A549 (cell line): ENCODE measurements at regions not wholly inside any gene's neighbourhood (a gene's known extent, or its start where the extent isn't known, plus 50 kb on each side); places are given as distances from the start of the nearest gene placed in this dataset.

Source experiments
- ATAC-seq, 2 experiments: fragments of 200-7000 bp in 1 of 2; fragments of >200 bp in 1 of 2; cut with Nextera tagmentation in 1 of 2; cut with Tn5 transposase in 1 of 2; 3 replicates each; pipeline versions ENCODE4 v1.8.0 to v1.9.1; 2018 to 2020; ENCODE audit warnings: mild to moderate bottlenecking in 1 of 2, moderate library complexity in 1 of 2
- CTCF ChIA-PET: fragments of 300-600 bp; sonication (Branson Sonifier 250); formaldehyde crosslinking; extraction: SDS; loops from one replicate; lab custom pipeline; 2021; ENCODE audit warnings: antibody characterized with exemption, inconsistent platforms; lab: Yijun Ruan, JAX
- POLR2A ChIA-PET: fragments of 350-600 bp; formaldehyde crosslinking; extraction: SDS; loops from one replicate; lab custom pipeline; 2021; ENCODE audit warnings: antibody characterized with exemption, inconsistent platforms; lab: Yijun Ruan, JAX
- DNase-seq, 2 experiments: peaks; one replicate each; pipeline versions ENCODE4 v3.0.0 to v3.0.0-alpha.2; 2011 to 2016; ENCODE audit warnings: low read depth in 1 of 2, low spot score in 1 of 2
- FAIRE-seq: peaks from 2 replicates; lab custom pipeline; 2011; peaks lifted over from hg19 to GRCh38; lab: Jason Lieb, UNC
- H3K27ac ChIP-seq, 2 experiments: fragments of >200 bp; sonication (Bioruptor Twin); formaldehyde crosslinking; 3 replicates each; pipeline ENCODE4 v1.5.1; 2016 to 2017
- H3K4me1 ChIP-seq: fragments of >200 bp; sonication (Bioruptor Twin); formaldehyde crosslinking; 3 replicates; pipeline ENCODE4 v1.6.1; 2016
- H3K4me2 ChIP-seq: fragments of >200 bp; sonication (Bioruptor Twin); formaldehyde crosslinking; 3 replicates; pipeline ENCODE4 v1.6.1; 2016
- H3K4me3 ChIP-seq: fragments of >200 bp; sonication (Bioruptor Twin); formaldehyde crosslinking; 3 replicates; pipeline ENCODE4 v1.5.1; 2016
- H3K9me3 ChIP-seq: fragments of >200 bp; sonication (Bioruptor Twin); formaldehyde crosslinking; 3 replicates; pipeline ENCODE4 v1.6.1; 2016
- CBX2 ChIP-seq: fragments of 200-600 bp; sonication (generic); IDR thresholded peaks from 2 replicates; pipeline ENCODE4 v1.6.1; 2016; ENCODE audit warnings: low read depth, mild to moderate bottlenecking, borderline replicate concordance
- CBX8 ChIP-seq: fragments of 200-600 bp; sonication (generic); IDR thresholded peaks from 2 replicates; pipeline ENCODE4 v1.6.1; 2016
- CHD4 ChIP-seq: fragments of 200-600 bp; sonication (generic); IDR thresholded peaks from 2 replicates; pipeline ENCODE4 v1.6.1; 2016; ENCODE audit warnings: antibody characterized with exemption, mild to moderate bottlenecking, borderline replicate concordance
- EHF ChIP-seq: fragments of 250-450 bp; sonication (Bioruptor Pico); IDR thresholded peaks from 2 replicates; pipeline ENCODE4 v1.5.0; 2020; ENCODE audit warnings: mild to moderate bottlenecking
- EP300 ChIP-seq, 2 experiments: fragments of >200 bp; sonication (Bioruptor Twin); formaldehyde crosslinking; IDR thresholded peaks; 2 replicates in 1 of 2; 3 replicates in 1 of 2; pipeline ENCODE4 v1.6.1; 2016 to 2017
- FOSB ChIP-seq: fragments of 250-450 bp; sonication (Bioruptor Pico); IDR thresholded peaks from 2 replicates; pipeline ENCODE4 v1.5.0; 2020; ENCODE audit warnings: mild to moderate bottlenecking, moderate library complexity
- FOSL2 ChIP-seq, 2 experiments: fragments of 450-650 bp in 1 of 2; fragments of >200 bp in 1 of 2; sonication (Bioruptor Twin) in 1 of 2; formaldehyde crosslinking; IDR thresholded peaks; 2 replicates each; pipeline versions ENCODE4 v1.5.0 to v1.6.1; 2016 to 2020; ENCODE audit warnings: mild to moderate bottlenecking in 1 of 2, moderate library complexity in 1 of 2
- FOXS1 ChIP-seq: fragments of 250-450 bp; sonication (Bioruptor Pico); IDR thresholded peaks from 2 replicates; pipeline ENCODE4 v1.5.0; 2020; ENCODE audit warnings: mild to moderate bottlenecking, moderate library complexity
- HOXB13 ChIP-seq: fragments of 250-450 bp; sonication (Bioruptor Pico); IDR thresholded peaks from 2 replicates; pipeline ENCODE4 v1.5.0; 2020; ENCODE audit warnings: low read depth, mild to moderate bottlenecking, moderate library complexity
- HOXB5 ChIP-seq: fragments of 250-450 bp; sonication (Bioruptor Pico); IDR thresholded peaks from 2 replicates; pipeline ENCODE4 v1.5.0; 2020; ENCODE audit warnings: mild to moderate bottlenecking, moderate library complexity
- JUNB ChIP-seq: fragments of >200 bp; sonication (Bioruptor Twin); formaldehyde crosslinking; IDR thresholded peaks from 2 replicates; pipeline ENCODE4 v1.6.1; 2016
- KDM1A ChIP-seq: fragments of 200-600 bp; sonication (generic); IDR thresholded peaks from 2 replicates; pipeline ENCODE4 v1.6.1; 2016; ENCODE audit warnings: low read depth, mild to moderate bottlenecking
- MAFK ChIP-seq: fragments of 450-650 bp; IDR thresholded peaks from 2 replicates; pipeline ENCODE4 v1.6.1; 2014; ENCODE audit not compliant: partially characterized antibody
- MYC ChIP-seq: IDR thresholded peaks from 2 replicates; pipeline ENCODE4 v1.6.1; 2012; ENCODE audit warnings: mild to moderate bottlenecking, inconsistent platforms, low read length, improper control_type of control experiment, borderline replicate concordance
- NPAS2 ChIP-seq: fragments of 250-450 bp; sonication (Bioruptor Pico); IDR thresholded peaks from 2 replicates; pipeline ENCODE4 v1.8.0; 2022; ENCODE audit warnings: mild to moderate bottlenecking, moderate library complexity, borderline replicate concordance
- PHF8 ChIP-seq: fragments of 200-600 bp; sonication (generic); IDR thresholded peaks from 2 replicates; pipeline ENCODE4 v1.6.1; 2016; ENCODE audit warnings: low read depth, mild to moderate bottlenecking, antibody characterized with exemption, moderate library complexity, borderline replicate concordance
- POLR2A ChIP-seq: IDR thresholded peaks from 2 replicates; pipeline ENCODE4 v1.6.1; 2012; ENCODE audit warnings: mild to moderate bottlenecking, low read length
- RAD21 ChIP-seq, 2 experiments: fragments of >200 bp in 1 of 2; sonication (Bioruptor Twin) in 1 of 2; formaldehyde crosslinking in 1 of 2; IDR thresholded peaks in 1 of 2; conservative IDR thresholded peaks in 1 of 2; 2 replicates in 1 of 2; 3 replicates in 1 of 2; pipeline ENCODE4 v1.6.1; 2012 to 2018; ENCODE audit warnings: inconsistent platforms in 1 of 2
- RARB ChIP-seq: fragments of 250-450 bp; sonication (Bioruptor Pico); IDR thresholded peaks from 2 replicates; pipeline ENCODE4 v1.8.0; 2021; ENCODE audit warnings: mild to moderate bottlenecking, moderate library complexity
- RFX5 ChIP-seq: fragments of 450-650 bp; IDR thresholded peaks from 2 replicates; pipeline ENCODE4 v1.7.1; 2014; ENCODE audit warnings: antibody characterized with exemption, mild to moderate bottlenecking, moderate library complexity
- ZC3H11A ChIP-seq: fragments of 450-650 bp; IDR thresholded peaks from 2 replicates; pipeline ENCODE4 v1.6.1; 2014; ENCODE audit warnings: antibody characterized with exemption, mild to moderate bottlenecking
- ZFP36 ChIP-seq: fragments of 450-650 bp; IDR thresholded peaks from 2 replicates; pipeline ENCODE4 v1.6.1; 2014; ENCODE audit warnings: borderline replicate concordance; ENCODE audit not compliant: partially characterized antibody
- ZNF302 ChIP-seq: fragments of 250-450 bp; sonication (Bioruptor Pico); IDR thresholded peaks from 2 replicates; pipeline ENCODE4 v1.9.0; 2021; ENCODE audit warnings: inconsistent platforms, mild to moderate bottlenecking, moderate library complexity
- WGBS: methylation state at CpG from one replicate; pipeline ENCODE4 v1.1.6; 2017; ENCODE audit errors: missing lambda C conversion rate; 5-methylcytosine and 5-hydroxymethylcytosine counted together
- TF ChIP-seq, protein P1 (sequence below): fragments of 450-650 bp; IDR thresholded peaks from 2 replicates; pipeline ENCODE4 v1.6.1; 2014; ENCODE audit warnings: antibody characterized with exemption
- TF ChIP-seq, protein P2 (sequence below): fragments of 250-450 bp; sonication (Bioruptor Pico); IDR thresholded peaks from 2 replicates; pipeline ENCODE4 v1.5.0; 2020; ENCODE audit warnings: low read depth, mild to moderate bottlenecking, moderate library complexity
- TF ChIP-seq, protein P3 (sequence below): IDR thresholded peaks from 2 replicates; pipeline ENCODE4 v1.6.1; 2012
- TF ChIP-seq, protein P4 (sequence below): fragments of >200 bp; sonication (Bioruptor Twin); formaldehyde crosslinking; IDR thresholded peaks from 3 replicates; pipeline ENCODE4 v1.5.1; 2016
- TF ChIP-seq, protein P5 (sequence below): IDR thresholded peaks from 2 replicates; pipeline ENCODE4 v1.6.1; 2012; ENCODE audit warnings: low read depth, borderline replicate concordance
- TF ChIP-seq, protein P6 (sequence below): fragments of 250-450 bp; sonication (Bioruptor Pico); IDR thresholded peaks from 2 replicates; pipeline ENCODE4 v1.5.0; 2021; ENCODE audit warnings: mild to moderate bottlenecking, moderate library complexity, borderline replicate concordance

DNA sequence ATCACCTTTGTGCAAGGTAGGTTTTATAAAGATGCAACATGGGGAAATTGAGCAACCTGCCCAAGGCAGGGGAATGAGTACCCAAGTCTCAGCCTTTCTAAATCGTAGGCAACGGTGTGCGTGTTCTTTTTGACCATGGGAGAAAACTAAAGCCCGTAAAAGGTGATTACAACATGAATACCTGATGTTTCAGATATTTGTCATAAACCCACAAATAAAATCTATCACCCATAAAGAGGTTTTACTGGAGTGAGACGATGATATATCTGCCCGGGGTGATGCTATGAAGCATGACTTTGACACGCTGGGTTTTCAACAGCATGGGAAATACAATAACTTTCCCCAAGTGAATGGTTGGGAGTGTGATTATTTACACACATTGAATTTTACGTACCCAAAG lies 406.3 kb upstream of the KLF6 start:
- POLR2A ChIA-PET = no interaction called here
- DNase-seq = no peak
- no peak overlapping the region for H3K4me2 ChIP-seq
- TF ChIP-seq, protein P1, sequence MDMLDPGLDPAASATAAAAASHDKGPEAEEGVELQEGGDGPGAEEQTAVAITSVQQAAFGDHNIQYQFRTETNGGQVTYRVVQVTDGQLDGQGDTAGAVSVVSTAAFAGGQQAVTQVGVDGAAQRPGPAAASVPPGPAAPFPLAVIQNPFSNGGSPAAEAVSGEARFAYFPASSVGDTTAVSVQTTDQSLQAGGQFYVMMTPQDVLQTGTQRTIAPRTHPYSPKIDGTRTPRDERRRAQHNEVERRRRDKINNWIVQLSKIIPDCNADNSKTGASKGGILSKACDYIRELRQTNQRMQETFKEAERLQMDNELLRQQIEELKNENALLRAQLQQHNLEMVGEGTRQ = no peak
- TF ChIP-seq MYC = no peak
- no peak for TF ChIP-seq KDM1A
- TF ChIP-seq, protein P2, sequence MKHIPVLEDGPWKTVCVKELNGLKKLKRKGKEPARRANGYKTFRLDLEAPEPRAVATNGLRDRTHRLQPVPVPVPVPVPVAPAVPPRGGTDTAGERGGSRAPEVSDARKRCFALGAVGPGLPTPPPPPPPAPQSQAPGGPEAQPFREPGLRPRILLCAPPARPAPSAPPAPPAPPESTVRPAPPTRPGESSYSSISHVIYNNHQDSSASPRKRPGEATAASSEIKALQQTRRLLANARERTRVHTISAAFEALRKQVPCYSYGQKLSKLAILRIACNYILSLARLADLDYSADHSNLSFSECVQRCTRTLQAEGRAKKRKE (CRISPR knock-in tag) = no peak
- TF ChIP-seq JUNB = no peak
- TF ChIP-seq NPAS2 = no peak
- no peak for TF ChIP-seq EP300 (IDR thresholded peaks at IDR 0.05)
- no peak for TF ChIP-seq MAFK
- TF ChIP-seq, protein P3, sequence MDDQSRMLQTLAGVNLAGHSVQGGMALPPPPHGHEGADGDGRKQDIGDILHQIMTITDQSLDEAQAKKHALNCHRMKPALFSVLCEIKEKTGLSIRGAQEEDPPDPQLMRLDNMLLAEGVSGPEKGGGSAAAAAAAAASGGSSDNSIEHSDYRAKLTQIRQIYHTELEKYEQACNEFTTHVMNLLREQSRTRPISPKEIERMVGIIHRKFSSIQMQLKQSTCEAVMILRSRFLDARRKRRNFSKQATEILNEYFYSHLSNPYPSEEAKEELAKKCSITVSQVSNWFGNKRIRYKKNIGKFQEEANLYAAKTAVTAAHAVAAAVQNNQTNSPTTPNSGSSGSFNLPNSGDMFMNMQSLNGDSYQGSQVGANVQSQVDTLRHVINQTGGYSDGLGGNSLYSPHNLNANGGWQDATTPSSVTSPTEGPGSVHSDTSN = no peak
- no peak for TF ChIP-seq HOXB5 (CRISPR knock-in tag)
- TF ChIP-seq FOSL2 (IDR thresholded peaks at IDR 0.05) = no peak
- no peak for TF ChIP-seq FOSL2 (CRISPR knock-in tag; IDR thresholded peaks at IDR 0.05)
- TF ChIP-seq CBX2 = no peak
- TF ChIP-seq RFX5 = no peak
- no peak for TF ChIP-seq ZC3H11A
- TF ChIP-seq, all 56 proteins: peak for 0
- Histone ChIP-seq H3K4me3 (no peak overlapping the region), H3K4me1 (no peaks in the 10 kb centered on the region), H3K27ac (no peak overlapping the region), H3K9me3 (no peaks in the 10 kb centered on the region)
- no peak for ATAC-seq
- CTCF ChIA-PET = no interaction called here
- FAIRE-seq = no peak
- 76% methylated on average over 8 of the region's 8 CpGs for WGBS

DNA sequence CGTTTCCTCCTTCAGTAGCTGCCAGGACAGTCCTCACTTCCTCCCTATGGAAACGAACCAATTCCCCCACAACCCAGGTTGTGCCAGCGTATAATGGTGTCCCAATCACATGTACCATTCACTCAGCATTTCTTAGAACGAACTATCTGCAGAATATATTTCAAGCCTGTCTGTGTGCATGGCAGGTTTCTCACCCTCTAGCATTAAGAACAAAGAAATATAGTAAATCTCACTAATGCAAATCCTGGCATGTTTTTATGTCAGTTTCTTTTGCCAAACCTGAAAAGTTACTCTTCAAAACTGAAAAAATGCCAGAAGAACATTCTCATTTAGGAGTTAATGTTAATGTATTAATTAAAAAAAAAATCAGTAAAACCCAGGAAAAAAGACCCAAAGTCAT lies 405.9 kb upstream of the KLF6 start:
- H3K9me3 ChIP-seq = no peaks in the 10 kb centered on the region
- H3K27ac ChIP-seq = no peak overlapping the region
- no peak overlapping the region for H3K4me2 ChIP-seq
- no peaks in the 10 kb centered on the region for H3K4me1 ChIP-seq
- H3K4me3 ChIP-seq = no peak overlapping the region
- ChIA-PET CTCF (no interaction called here), POLR2A (no interaction called here)
- FAIRE-seq = no peak
- no peak for ATAC-seq
- WGBS = 59% methylated on average over 4 of the region's 4 CpGs
- TF ChIP-seq HOXB13 (CRISPR knock-in tag) = no peak
- TF ChIP-seq ZNF302 = no peak
- DNase-seq = no peak

DNA sequence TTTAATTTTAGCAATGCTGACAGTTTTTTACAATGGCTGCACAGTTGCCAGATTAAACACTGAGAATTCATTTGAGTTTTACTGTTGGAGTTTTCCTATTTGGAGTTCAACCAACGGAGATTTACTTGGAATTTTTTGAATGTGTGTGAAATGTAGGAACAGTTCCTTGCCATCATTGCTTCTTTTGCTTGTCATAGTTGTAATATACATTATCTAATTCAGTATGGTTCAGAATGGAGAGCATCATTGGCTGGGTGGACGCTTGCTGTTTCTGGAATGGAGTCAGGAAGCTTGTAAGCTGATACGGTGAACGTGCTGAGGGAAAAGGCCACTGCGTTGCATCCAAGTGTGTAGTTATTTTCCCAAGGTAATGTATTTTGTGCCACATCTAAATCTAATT lies 404.3 kb upstream of the KLF6 start:
- H3K4me2 ChIP-seq = no peak overlapping the region
- CTCF ChIA-PET = interaction anchor here (0.6 kb wide), 1 partner anchor 9 kb away, joined by 3 read pairs; no protein-coding TSS in a partner anchor
- no peaks in the 10 kb centered on the region for H3K4me1 ChIP-seq
- FAIRE-seq (no peak), DNase-seq (no peak), ATAC-seq (no peak)
- WGBS = 87% methylated on average over 5 of the region's 5 CpGs
- no peaks in the 10 kb centered on the region for H3K9me3 ChIP-seq
- H3K27ac ChIP-seq = no peak overlapping the region
- no peak overlapping the region for H3K4me3 ChIP-seq
- POLR2A ChIA-PET = no interaction called here
- TF ChIP-seq JUNB (no peak), RAD21 (conservative IDR thresholded peaks at IDR 0.05 in 1 of 2, IDR thresholded peaks at IDR 0.05 in 1 of 2) (no peak), FOSB (CRISPR knock-in tag) (no peak), HOXB13 (CRISPR knock-in tag) (no peak), RARB (CRISPR knock-in tag) (no peak), MYC (no peak), EHF (CRISPR knock-in tag) (no peak), FOXS1 (CRISPR knock-in tag) (no peak), EP300 (IDR thresholded peaks at IDR 0.05) (no peak), PHF8 (no peak), ZFP36 (no peak), POLR2A (no peak), CBX8 (no peak), CHD4 (no peak)
- TF ChIP-seq, protein P4, sequence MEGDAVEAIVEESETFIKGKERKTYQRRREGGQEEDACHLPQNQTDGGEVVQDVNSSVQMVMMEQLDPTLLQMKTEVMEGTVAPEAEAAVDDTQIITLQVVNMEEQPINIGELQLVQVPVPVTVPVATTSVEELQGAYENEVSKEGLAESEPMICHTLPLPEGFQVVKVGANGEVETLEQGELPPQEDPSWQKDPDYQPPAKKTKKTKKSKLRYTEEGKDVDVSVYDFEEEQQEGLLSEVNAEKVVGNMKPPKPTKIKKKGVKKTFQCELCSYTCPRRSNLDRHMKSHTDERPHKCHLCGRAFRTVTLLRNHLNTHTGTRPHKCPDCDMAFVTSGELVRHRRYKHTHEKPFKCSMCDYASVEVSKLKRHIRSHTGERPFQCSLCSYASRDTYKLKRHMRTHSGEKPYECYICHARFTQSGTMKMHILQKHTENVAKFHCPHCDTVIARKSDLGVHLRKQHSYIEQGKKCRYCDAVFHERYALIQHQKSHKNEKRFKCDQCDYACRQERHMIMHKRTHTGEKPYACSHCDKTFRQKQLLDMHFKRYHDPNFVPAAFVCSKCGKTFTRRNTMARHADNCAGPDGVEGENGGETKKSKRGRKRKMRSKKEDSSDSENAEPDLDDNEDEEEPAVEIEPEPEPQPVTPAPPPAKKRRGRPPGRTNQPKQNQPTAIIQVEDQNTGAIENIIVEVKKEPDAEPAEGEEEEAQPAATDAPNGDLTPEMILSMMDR = no peak
- TF ChIP-seq, protein P5, sequence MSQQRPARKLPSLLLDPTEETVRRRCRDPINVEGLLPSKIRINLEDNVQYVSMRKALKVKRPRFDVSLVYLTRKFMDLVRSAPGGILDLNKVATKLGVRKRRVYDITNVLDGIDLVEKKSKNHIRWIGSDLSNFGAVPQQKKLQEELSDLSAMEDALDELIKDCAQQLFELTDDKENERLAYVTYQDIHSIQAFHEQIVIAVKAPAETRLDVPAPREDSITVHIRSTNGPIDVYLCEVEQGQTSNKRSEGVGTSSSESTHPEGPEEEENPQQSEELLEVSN = no peak
- TF ChIP-seq, protein P6, sequence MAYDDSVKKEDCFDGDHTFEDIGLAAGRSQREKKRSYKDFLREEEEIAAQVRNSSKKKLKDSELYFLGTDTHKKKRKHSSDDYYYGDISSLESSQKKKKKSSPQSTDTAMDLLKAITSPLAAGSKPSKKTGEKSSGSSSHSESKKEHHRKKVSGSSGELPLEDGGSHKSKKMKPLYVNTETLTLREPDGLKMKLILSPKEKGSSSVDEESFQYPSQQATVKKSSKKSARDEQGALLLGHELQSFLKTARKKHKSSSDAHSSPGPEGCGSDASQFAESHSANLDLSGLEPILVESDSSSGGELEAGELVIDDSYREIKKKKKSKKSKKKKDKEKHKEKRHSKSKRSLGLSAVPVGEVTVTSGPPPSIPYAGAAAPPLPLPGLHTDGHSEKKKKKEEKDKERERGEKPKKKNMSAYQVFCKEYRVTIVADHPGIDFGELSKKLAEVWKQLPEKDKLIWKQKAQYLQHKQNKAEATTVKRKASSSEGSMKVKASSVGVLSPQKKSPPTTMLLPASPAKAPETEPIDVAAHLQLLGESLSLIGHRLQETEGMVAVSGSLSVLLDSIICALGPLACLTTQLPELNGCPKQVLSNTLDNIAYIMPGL (CRISPR knock-in tag) = no peak
